ENCODE measurements at regions not wholly inside any gene's neighbourhood (a gene's known extent, or its start where the extent isn't known, plus 50 kb on each side); places are given as distances from the start of the nearest gene placed in this dataset.

DNA sequence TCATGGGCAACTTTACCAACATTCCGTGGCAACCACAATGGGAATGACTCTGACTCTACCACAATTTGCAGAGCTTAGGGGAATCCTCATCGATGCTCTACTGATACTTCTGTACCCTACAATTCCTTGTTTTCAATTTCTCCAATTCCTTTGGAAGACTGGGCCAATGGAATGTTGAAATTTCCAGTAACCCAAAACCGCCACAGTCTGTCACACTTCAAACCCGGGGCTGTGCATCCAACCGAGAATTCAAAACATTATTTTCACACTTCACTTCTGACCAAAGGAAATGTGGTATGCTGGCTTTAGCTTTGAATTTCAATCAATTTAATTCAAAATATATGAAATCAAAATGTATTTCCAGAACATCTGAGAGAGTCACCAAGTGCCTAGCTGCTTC is 951.4 kb downstream of the VRK1 start:
- TF ChIP-seq, protein P1, sequence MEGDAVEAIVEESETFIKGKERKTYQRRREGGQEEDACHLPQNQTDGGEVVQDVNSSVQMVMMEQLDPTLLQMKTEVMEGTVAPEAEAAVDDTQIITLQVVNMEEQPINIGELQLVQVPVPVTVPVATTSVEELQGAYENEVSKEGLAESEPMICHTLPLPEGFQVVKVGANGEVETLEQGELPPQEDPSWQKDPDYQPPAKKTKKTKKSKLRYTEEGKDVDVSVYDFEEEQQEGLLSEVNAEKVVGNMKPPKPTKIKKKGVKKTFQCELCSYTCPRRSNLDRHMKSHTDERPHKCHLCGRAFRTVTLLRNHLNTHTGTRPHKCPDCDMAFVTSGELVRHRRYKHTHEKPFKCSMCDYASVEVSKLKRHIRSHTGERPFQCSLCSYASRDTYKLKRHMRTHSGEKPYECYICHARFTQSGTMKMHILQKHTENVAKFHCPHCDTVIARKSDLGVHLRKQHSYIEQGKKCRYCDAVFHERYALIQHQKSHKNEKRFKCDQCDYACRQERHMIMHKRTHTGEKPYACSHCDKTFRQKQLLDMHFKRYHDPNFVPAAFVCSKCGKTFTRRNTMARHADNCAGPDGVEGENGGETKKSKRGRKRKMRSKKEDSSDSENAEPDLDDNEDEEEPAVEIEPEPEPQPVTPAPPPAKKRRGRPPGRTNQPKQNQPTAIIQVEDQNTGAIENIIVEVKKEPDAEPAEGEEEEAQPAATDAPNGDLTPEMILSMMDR (IDR thresholded peaks at IDR 0.05), result no peak
- DNase-seq (ENCODE audit: low spot score) (no peak), ATAC-seq (ENCODE audit: low FRiP score) (no peak)

DNA sequence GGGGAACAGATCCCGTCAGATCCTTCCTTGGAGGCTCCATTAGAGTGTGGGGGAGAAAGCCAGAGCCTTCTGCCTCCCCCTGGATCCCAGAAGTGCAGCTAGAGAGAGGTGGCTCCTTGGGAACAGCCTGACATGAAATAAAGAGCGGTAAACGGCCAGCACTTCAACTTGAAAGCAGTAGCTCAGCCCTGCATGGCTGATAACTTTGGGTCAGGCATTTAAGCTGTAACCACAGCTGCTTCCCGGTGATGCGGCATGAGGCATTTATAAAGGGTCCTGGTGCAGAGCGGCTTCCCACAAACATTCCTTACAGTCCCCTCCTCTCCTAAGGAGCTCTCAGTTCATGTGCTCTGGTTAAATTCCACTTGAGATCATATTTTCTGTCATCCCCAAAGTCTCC is 960.3 kb downstream of the VRK1 start:
- DNase-seq (ENCODE audit: low spot score) (no peak), ATAC-seq (ENCODE audit: low FRiP score) (no peak)
- TF ChIP-seq, protein P1 (IDR thresholded peaks at IDR 0.05), result no peak

- TF ChIP-seq, protein P1 (IDR thresholded peaks at IDR 0.05), result no peak
- DNase-seq (ENCODE audit: low spot score), result no peak
- no peak for ATAC-seq (ENCODE audit: low FRiP score)
These were observed 962.9 kb downstream of the VRK1 start for GRCh38 chr14:97760050-97760449.

- DNase-seq (ENCODE audit: low spot score), result no peak
- TF ChIP-seq, protein P1 (IDR thresholded peaks at IDR 0.05), result no peak
- ATAC-seq (ENCODE audit: low FRiP score), result no peak
These were observed 965.2 kb downstream of the VRK1 start for GRCh38 chr14:97762386-97762785.

DNA sequence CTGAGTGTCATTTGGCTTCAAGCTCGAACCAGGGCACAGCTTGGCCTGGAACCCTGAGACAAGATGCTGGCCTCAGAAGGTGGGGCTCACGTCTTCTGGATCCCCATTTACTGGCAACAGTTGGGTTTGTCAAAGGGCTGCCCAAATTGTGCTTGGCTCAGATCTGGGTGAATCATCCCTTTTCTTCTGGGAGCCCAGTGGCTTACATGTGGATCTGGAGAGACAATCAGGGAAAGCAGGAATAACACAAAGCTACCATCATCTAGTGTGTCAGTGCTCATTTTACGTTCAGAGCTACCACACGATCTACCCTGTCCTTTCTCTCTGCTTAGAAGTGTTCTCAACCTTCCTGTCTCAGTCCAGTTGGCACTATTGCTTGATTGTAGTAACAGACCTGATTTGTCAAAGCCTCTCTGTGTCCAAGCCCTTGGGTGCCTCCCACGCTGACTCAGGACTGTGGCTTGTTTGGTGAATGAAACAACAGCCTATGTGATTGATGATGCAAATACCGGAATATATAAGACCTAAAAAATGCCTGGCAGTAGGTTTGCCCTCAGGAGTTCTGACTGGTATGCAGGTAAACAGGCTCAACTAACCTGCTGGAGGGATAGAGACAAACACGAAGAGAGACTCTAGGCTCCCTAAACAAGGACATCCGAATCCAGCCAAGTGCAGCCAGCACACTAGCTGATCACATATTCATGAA is 974.3 kb downstream of the VRK1 start:
- no peak for DNase-seq (ENCODE audit: low spot score)
- ATAC-seq (ENCODE audit: low FRiP score), result no peak
- TF ChIP-seq, protein P1 (IDR thresholded peaks at IDR 0.05), result no peak

DNA sequence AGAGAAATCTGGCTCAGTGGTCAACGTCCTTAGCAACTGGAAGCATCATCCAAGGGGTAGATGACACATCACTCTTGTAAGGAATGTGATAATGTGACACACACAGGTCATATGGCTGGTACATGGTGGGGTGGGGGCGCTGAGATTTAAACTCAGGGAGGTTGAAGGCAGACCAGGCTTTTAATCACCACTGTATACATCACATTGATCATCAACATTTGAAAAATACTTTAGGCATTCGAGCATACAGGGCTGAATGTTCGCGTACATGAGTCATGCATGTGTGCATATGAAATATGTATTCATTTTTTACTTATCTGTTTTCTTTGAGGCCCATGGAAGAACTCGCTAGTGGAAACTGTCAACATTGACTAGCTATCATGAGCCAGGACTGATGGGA is 976.4 kb downstream of the VRK1 start:
- DNase-seq (ENCODE audit: low spot score), result no peak
- TF ChIP-seq, protein P1 (IDR thresholded peaks at IDR 0.05), result no peak
- no peak for ATAC-seq (ENCODE audit: low FRiP score)

DNA sequence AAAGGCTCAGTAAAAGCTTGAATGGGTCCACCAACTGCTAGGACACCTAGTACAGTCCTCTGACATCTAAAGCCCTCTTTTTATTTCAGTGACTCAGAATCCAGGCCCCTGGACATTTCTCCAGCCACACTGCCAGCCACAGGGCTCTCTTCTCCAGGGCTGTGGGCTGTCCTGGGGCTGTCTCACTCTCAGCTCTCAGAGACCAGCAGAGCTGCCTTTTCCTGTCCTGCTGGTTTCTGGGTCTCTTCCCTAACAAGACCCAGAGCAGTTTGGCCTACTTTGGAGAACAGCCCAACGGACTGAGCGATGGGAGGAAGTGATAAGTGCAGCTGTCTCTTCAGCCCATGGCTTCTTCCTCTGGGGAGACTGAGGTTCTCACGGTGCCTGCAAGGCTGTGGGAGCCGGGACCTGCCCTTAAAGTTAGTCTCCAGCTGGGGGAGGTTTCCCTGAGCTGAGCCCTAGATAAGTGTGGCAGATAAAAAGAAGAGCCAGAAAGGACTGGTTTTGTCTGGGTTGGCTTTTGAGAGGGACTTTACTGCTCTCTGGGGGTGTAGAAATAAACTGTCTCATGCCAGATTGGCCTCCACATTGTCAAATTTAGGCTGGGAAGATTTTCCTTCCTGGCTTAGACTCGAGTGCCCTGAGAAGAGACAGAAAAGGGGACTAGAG is 979.8 kb downstream of the VRK1 start:
- TF ChIP-seq, protein P1 (IDR thresholded peaks at IDR 0.05), result no peak
- DNase-seq (ENCODE audit: low spot score) (no peak), ATAC-seq (ENCODE audit: low FRiP score) (no peak)

Data from omental fat pad (tissue), 3 donors.